Ovary (tissue), 7 donors: ENCODE measurements at regions not wholly inside any gene's neighbourhood (a gene's known extent, or its start where the extent isn't known, plus 50 kb on each side); places are given as distances from the start of the nearest gene placed in this dataset.

Experiments
- DNase-seq, 5 donors: peaks; one replicate each; pipeline ENCODE4 v3.0.0-alpha.2; 2019 to 2020
- H3K27ac ChIP-seq, 2 donors: fragments of 200-600 bp; one replicate each; pipeline versions ENCODE4 v1.5.1 to v1.8.0; 2019 to 2022
- H3K27me3 ChIP-seq: fragments of 200-600 bp; one replicate; pipeline ENCODE4 v1.8.0; 2022
- H3K36me3 ChIP-seq: fragments of 200-600 bp; sonication (generic); one replicate; pipeline ENCODE4 v1.5.1; 2019
- H3K4me1 ChIP-seq: one replicate; pipeline ENCODE4 v1.8.1; 2013; ENCODE audit warnings: mild to moderate bottlenecking, moderate library complexity; ENCODE audit not compliant: insufficient read depth
- H3K4me3 ChIP-seq: fragments of 200-600 bp; sonication (generic); one replicate; pipeline ENCODE4 v1.5.1; 2017
- H3K9me3 ChIP-seq, 2 donors: fragments of 200-600 bp in 1 of 2; sonication (generic) in 1 of 2; one replicate each; pipeline versions ENCODE4 v1.5.1 to v1.8.1; 2013 to 2019; ENCODE audit warnings: mild to moderate bottlenecking in 1 of 2, moderate library complexity in 1 of 2
- CTCF ChIP-seq, 3 donors: fragments of 450-650 bp in 2 of 3; fragments of 200-600 bp in 1 of 3; IDR thresholded peaks; one replicate each; pipeline versions ENCODE4 v1.5.1 to v1.8.0; 2016 to 2022; ENCODE audit warnings: antibody characterized with exemption in 3 of 3, mild to moderate bottlenecking in 1 of 3
- EP300 ChIP-seq: sonication (generic); formaldehyde crosslinking; IDR thresholded peaks from one replicate; pipeline ENCODE4 v1.6.1; 2017; ENCODE audit warnings: antibody characterized with exemption
- POLR2A ChIP-seq: fragments of 450-650 bp; IDR thresholded peaks from one replicate; pipeline ENCODE4 v1.6.1; 2017; ENCODE audit warnings: antibody characterized with exemption, mild to moderate bottlenecking, moderate library complexity
- WGBS, 3 donors: extraction: QIAGEN DNeasy Blood & Tissue Kit in 1 of 3; methylation state at CpG; one replicate each; pipeline versions ENCODE4 v1.1.5 to v1.1.7; 2013 to 2017; 5-methylcytosine and 5-hydroxymethylcytosine counted together
- intact Hi-C, 4 donors: fragments of 100-400 bp; cut with DNase I; formaldehyde crosslinking; loops; one replicate each; pipeline versions ENCODE4 v1.11.0 to v1.15.1; 2022 to 2023
- donor health status: DM: no; HTN: no; CAD: no; lungs with moderate emphysema.
- donor health status: DM: no; HTN: no; CAD: no.
- donor health status: Bipolar disorder and iron deficiency.
- donor health status: DM: no; HTN: no; CAD: no.
- donor health status: DM: yes; HTN: yes; CAD: no.

DNA sequence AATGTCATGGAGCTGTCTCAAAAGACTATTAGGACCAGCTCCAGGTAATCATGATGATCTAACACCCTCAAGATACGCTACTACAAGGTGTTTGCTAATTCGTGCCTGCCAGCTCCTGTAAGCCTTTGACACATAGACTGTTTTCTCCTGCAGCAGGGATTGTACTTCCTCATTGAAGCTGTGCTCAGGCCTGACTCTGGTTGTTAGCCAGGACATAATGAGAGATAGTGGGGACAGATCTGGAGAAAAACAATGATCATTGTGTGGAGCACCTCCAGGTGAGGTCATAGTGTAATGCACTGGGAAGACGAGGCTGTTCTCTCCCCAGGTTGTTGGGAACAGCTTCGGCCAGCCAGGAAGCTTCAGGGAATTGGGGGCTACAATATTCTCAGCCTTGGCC, 94.6 kb downstream of the SETD4 start:
- Histone ChIP-seq H3K4me1 (no peaks in the 10 kb centered on the region), H3K9me3 (no peaks in the 10 kb centered on the region), H3K36me3 (no peaks in the 10 kb centered on the region), H3K4me3 (no peak overlapping the region), H3K27ac (no peak overlapping the region), H3K27me3 (no peaks in the 10 kb centered on the region)
- TF ChIP-seq POLR2A, result no peak
- no peak for TF ChIP-seq CTCF (IDR thresholded peaks at IDR 0.05)
- TF ChIP-seq EP300, result no peak
- intact Hi-C loops, result no loop called here
- DNase-seq, result no peak
- WGBS, 3 donors, result 88 to 94% (median 91%) methylated on average over 4 of the region's 4 CpGs

GRCh38 chr21:35963920-35964451, 96.3 kb downstream of the SETD4 start:
- Histone ChIP-seq H3K9me3 (no peaks in the 10 kb centered on the region), H3K27ac (no peak overlapping the region), H3K4me1 (no peaks in the 10 kb centered on the region), H3K36me3 (no peaks in the 10 kb centered on the region), H3K4me3 (no peak overlapping the region), H3K27me3 (no peaks in the 10 kb centered on the region)
- TF ChIP-seq EP300 (no peak), CTCF (IDR thresholded peaks at IDR 0.05) (no peak), POLR2A (no peak)
- no peak for DNase-seq
- intact Hi-C loops, result no loop called here
- WGBS, 3 donors, result 69 to 77% (median 72%) methylated on average over 9 of the region's 9 CpGs

DNA sequence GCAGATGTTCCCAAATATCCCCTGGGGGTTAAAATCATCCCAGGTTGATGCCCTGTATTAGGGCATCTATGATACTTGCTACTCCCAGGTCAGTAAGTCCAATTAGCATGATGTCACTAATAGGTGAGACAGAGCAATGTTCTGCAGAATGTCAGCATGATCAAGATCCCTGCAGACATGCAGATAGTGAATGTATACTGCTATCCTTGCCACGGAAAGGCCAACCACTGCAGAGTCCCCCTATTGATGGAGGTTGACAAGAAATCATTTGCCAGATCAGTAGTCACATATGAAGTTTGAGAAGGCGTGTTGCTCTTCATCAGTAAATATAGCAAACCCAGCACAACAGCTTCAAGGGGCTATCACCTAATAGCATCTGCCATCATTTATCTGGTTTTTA, 97.4 kb downstream of the SETD4 start:
- intact Hi-C loops, result no loop called here
- no peak for DNase-seq
- no peaks in the 10 kb centered on the region for H3K27me3 ChIP-seq
- no peaks in the 10 kb centered on the region for H3K36me3 ChIP-seq
- no peaks in the 10 kb centered on the region for H3K9me3 ChIP-seq
- no peaks in the 10 kb centered on the region for H3K4me1 ChIP-seq
- no peak overlapping the region for H3K27ac ChIP-seq
- no peak overlapping the region for H3K4me3 ChIP-seq
- 92 to 95% (median 95%) methylated on average over 2 of the region's 2 CpGs for WGBS, 3 donors
- TF ChIP-seq POLR2A, result no peak
- TF ChIP-seq CTCF (IDR thresholded peaks at IDR 0.05), result no peak
- TF ChIP-seq EP300, result no peak

- no peaks in the 10 kb centered on the region for H3K27me3 ChIP-seq
- no peak for DNase-seq
- H3K9me3 ChIP-seq, result no peaks in the 10 kb centered on the region
- H3K4me3 ChIP-seq, result no peak overlapping the region
- H3K4me1 ChIP-seq, result no peaks in the 10 kb centered on the region
- TF ChIP-seq CTCF (IDR thresholded peaks at IDR 0.05), result no peak
- TF ChIP-seq EP300, result no peak
- no peak for TF ChIP-seq POLR2A
- intact Hi-C loops, result no loop called here
- no peaks in the 10 kb centered on the region for H3K36me3 ChIP-seq
- 28 to 48% (median 39%) methylated on average over 4 of the region's 4 CpGs for WGBS, 3 donors
- H3K27ac ChIP-seq, result no peak overlapping the region
Measured at GRCh38 chr21:35954066-35954465, 106.3 kb downstream of the SETD4 start.
